Suprapubic skin (tissue), 4 donors: ENCODE measurements at regions not wholly inside any gene's neighbourhood (a gene's known extent, or its start where the extent isn't known, plus 50 kb on each side); places are given as distances from the start of the nearest gene placed in this dataset.

Source experiments
- DNase-seq, 2 donors: peaks; one replicate each; pipeline ENCODE4 v3.0.0-alpha.2; 2019; ENCODE audit warnings: low spot score in 2 of 2
- H3K27ac ChIP-seq: fragments of 200-600 bp; sonication (generic); one replicate; pipeline ENCODE4 v1.5.1; 2019
- H3K27me3 ChIP-seq: fragments of 200-600 bp; sonication (generic); one replicate; pipeline ENCODE4 v1.5.1; 2019
- H3K36me3 ChIP-seq: fragments of 200-600 bp; sonication (generic); one replicate; pipeline ENCODE4 v1.5.1; 2019
- H3K4me1 ChIP-seq: fragments of 200-600 bp; sonication (generic); one replicate; pipeline ENCODE4 v1.5.1; 2019
- H3K4me3 ChIP-seq: fragments of 200-600 bp; sonication (generic); one replicate; pipeline ENCODE4 v1.5.1; 2019; ENCODE audit warnings: mild to moderate bottlenecking
- H3K9me3 ChIP-seq: fragments of 200-600 bp; sonication (generic); one replicate; pipeline ENCODE4 v1.5.1; 2019
- CTCF ChIP-seq, 2 donors: fragments of 200-600 bp in 1 of 2; fragments of 450-650 bp in 1 of 2; sonication (generic) in 1 of 2; IDR thresholded peaks; one replicate each; pipeline ENCODE4 v1.5.1; 2016 to 2019; ENCODE audit warnings: antibody characterized with exemption in 2 of 2, mild to moderate bottlenecking in 1 of 2, moderate library complexity in 1 of 2
- EP300 ChIP-seq: sonication (generic); formaldehyde crosslinking; IDR thresholded peaks from one replicate; pipeline ENCODE4 v1.6.1; 2017; ENCODE audit warnings: antibody characterized with exemption
- POLR2A ChIP-seq, 2 donors: fragments of 450-650 bp; IDR thresholded peaks; one replicate each; pipeline ENCODE4 v1.6.1; 2017; ENCODE audit warnings: antibody characterized with exemption in 2 of 2, mild to moderate bottlenecking in 2 of 2, moderate library complexity in 2 of 2
- POLR2AphosphoS5 ChIP-seq, 3 donors: sonication (generic); formaldehyde crosslinking; IDR thresholded peaks; one replicate each; pipeline ENCODE4 v1.6.1; 2017; ENCODE audit warnings: antibody characterized with exemption in 3 of 3
- WGBS: methylation state at CpG from one replicate; pipeline ENCODE4 v1.1.5; 2018; 5-methylcytosine and 5-hydroxymethylcytosine counted together

- Histone ChIP-seq H3K27me3 (no peaks in the 10 kb centered on the region), H3K4me1 (no peaks in the 10 kb centered on the region), H3K4me3 (no peak overlapping the region), H3K9me3 (no peaks in the 10 kb centered on the region), H3K27ac (no peak overlapping the region), H3K36me3 (no peaks in the 10 kb centered on the region)
- TF ChIP-seq POLR2A (IDR thresholded peaks at IDR 0.05) (no peak), EP300 (no peak), CTCF (IDR thresholded peaks at IDR 0.05) (no peak), POLR2AphosphoS5 (IDR thresholded peaks at IDR 0.05) (no peak)
- DNase-seq: no peak
- 81% methylated on average over 9 of the region's 9 CpGs for WGBS
Measured at GRCh38 chr2:203798296-203799087, 69.1 kb upstream of the CTLA4 start.

- DNase-seq: no peak
- Histone ChIP-seq H3K4me1 (peaks cover 2% of the 10 kb centered on the region), H3K9me3 (no peaks in the 10 kb centered on the region), H3K4me3 (no peak overlapping the region), H3K27me3 (no peaks in the 10 kb centered on the region), H3K27ac (no peak overlapping the region), H3K36me3 (no peaks in the 10 kb centered on the region)
- 70% methylated on average over 3 of the region's 3 CpGs for WGBS
- TF ChIP-seq POLR2AphosphoS5 (IDR thresholded peaks at IDR 0.05): no peak
- no peak for TF ChIP-seq POLR2A (IDR thresholded peaks at IDR 0.05)
- TF ChIP-seq CTCF (IDR thresholded peaks at IDR 0.05): no peak
- TF ChIP-seq EP300: no peak
Measured at GRCh38 chr2:203799908-203800307, 67.7 kb upstream of the CTLA4 start.

- no peak overlapping the region for H3K27ac ChIP-seq
- 98% methylated on average over 4 of the region's 4 CpGs for WGBS
- no peaks in the 10 kb centered on the region for H3K9me3 ChIP-seq
- no peak for DNase-seq
- no peaks in the 10 kb centered on the region for H3K27me3 ChIP-seq
- TF ChIP-seq POLR2AphosphoS5 (IDR thresholded peaks at IDR 0.05) (no peak), CTCF (IDR thresholded peaks at IDR 0.05) (no peak), POLR2A (IDR thresholded peaks at IDR 0.05) (no peak), EP300 (no peak)
- no peaks in the 10 kb centered on the region for H3K36me3 ChIP-seq
- no peak overlapping the region for H3K4me3 ChIP-seq
- H3K4me1 ChIP-seq: peaks cover 2% of the 10 kb centered on the region
Measured at GRCh38 chr2:203800783-203801182, 66.8 kb upstream of the CTLA4 start.

GRCh38 chr2:203802342-203803052 lies 65.1 kb upstream of the CTLA4 start:
- H3K4me1 ChIP-seq: peaks cover 2% of the 10 kb centered on the region
- no peak overlapping the region for H3K4me3 ChIP-seq
- TF ChIP-seq EP300 (no peak), POLR2AphosphoS5 (IDR thresholded peaks at IDR 0.05) (no peak), CTCF (IDR thresholded peaks at IDR 0.05) (no peak), POLR2A (IDR thresholded peaks at IDR 0.05) (no peak)
- no peaks in the 10 kb centered on the region for H3K27me3 ChIP-seq
- H3K27ac ChIP-seq: no peak overlapping the region
- DNase-seq: no peak
- H3K9me3 ChIP-seq: no peaks in the 10 kb centered on the region
- H3K36me3 ChIP-seq: no peaks in the 10 kb centered on the region
- WGBS: 82% methylated on average over 7 of the region's 7 CpGs

GRCh38 chr2:203803053-203803429 lies 64.5 kb upstream of the CTLA4 start:
- H3K27ac ChIP-seq: peak overlapping the region; percentile 69
- WGBS: 96% methylated on average over 1 of the region's 1 CpG
- H3K4me3 ChIP-seq: no peak overlapping the region
- no peaks in the 10 kb centered on the region for H3K27me3 ChIP-seq
- peaks cover 2% of the 10 kb centered on the region for H3K4me1 ChIP-seq
- TF ChIP-seq POLR2AphosphoS5 (IDR thresholded peaks at IDR 0.05) (no peak), EP300 (no peak), POLR2A (IDR thresholded peaks at IDR 0.05) (no peak), CTCF (IDR thresholded peaks at IDR 0.05) (no peak)
- DNase-seq: no peak
- no peaks in the 10 kb centered on the region for H3K36me3 ChIP-seq
- no peaks in the 10 kb centered on the region for H3K9me3 ChIP-seq
